ENCODE measurements at regions not wholly inside any gene's neighbourhood (a gene's known extent, or its start where the extent isn't known, plus 50 kb on each side); places are given as distances from the start of the nearest gene placed in this dataset.

DNA sequence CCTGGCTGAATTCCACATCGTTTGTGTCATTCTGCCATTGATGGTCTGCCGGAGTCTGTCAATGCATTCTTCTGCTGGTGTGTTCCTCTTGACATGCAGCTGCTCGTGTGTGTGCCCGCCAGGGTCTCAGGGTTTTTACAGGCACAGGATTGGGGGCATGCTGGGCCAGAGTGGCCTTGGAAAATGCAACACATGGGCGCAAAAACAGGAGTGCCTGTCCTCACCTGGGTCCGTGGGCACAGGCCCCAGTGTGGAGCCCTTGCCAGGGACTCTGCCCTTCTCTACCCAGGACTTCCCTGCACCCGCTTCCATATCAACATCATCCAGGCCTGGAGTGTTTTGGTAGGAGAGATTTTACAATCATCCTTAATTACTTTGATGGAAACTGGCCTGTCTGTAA, 340.7 kb downstream of the KIF20B start:
- TF ChIP-seq, protein P1, sequence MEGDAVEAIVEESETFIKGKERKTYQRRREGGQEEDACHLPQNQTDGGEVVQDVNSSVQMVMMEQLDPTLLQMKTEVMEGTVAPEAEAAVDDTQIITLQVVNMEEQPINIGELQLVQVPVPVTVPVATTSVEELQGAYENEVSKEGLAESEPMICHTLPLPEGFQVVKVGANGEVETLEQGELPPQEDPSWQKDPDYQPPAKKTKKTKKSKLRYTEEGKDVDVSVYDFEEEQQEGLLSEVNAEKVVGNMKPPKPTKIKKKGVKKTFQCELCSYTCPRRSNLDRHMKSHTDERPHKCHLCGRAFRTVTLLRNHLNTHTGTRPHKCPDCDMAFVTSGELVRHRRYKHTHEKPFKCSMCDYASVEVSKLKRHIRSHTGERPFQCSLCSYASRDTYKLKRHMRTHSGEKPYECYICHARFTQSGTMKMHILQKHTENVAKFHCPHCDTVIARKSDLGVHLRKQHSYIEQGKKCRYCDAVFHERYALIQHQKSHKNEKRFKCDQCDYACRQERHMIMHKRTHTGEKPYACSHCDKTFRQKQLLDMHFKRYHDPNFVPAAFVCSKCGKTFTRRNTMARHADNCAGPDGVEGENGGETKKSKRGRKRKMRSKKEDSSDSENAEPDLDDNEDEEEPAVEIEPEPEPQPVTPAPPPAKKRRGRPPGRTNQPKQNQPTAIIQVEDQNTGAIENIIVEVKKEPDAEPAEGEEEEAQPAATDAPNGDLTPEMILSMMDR (IDR thresholded peaks at IDR 0.05; ENCODE audit: control extremely low read depth, extremely low read depth), result no peak
- DNase-seq, result peak in 1 of 3 donors; percentile 12
- no peak overlapping the region for H3K9ac ChIP-seq (ENCODE audit: insufficient read depth in 1 of 2, low read length in 2 of 2)
- H3K36me3 ChIP-seq (ENCODE audit: control insufficient read depth in 4 of 4, insufficient read depth in 4 of 4, low read length in 4 of 4), result no peaks in the 10 kb centered on the region
- 76 to 89% methylated on average over 7 of the region's 7 CpGs for WGBS, 2 donors
- no peaks in the 10 kb centered on the region for H3K27me3 ChIP-seq (ENCODE audit: control insufficient read depth in 3 of 3, insufficient read depth in 3 of 3, low read length in 2 of 3)
- no peak for ATAC-seq (ENCODE audit: insufficient read depth, low FRiP score)
- H3K4me3 ChIP-seq, result no peak overlapping the region
- no peaks in the 10 kb centered on the region for H3K4me1 ChIP-seq (ENCODE audit: control insufficient read depth in 5 of 5, insufficient read depth in 5 of 5, low read length in 5 of 5)
- H3K9me3 ChIP-seq (ENCODE audit: control insufficient read depth in 4 of 4, insufficient read depth in 3 of 4, low read length in 3 of 4), result peaks cover 0 to 3% (median under 1%) of the 10 kb centered on the region in 4 donors
- no peak overlapping the region for H3K27ac ChIP-seq (ENCODE audit: low read depth in 1 of 2, low read length in 1 of 2)

- peaks cover 0 to 4% (median 0%) of the 10 kb centered on the region in 5 donors for H3K4me1 ChIP-seq (ENCODE audit: control insufficient read depth in 5 of 5, insufficient read depth in 5 of 5, low read length in 5 of 5)
- no peak for DNase-seq
- H3K9ac ChIP-seq (ENCODE audit: insufficient read depth in 1 of 2, low read length in 2 of 2), result no peak overlapping the region
- no peaks in the 10 kb centered on the region for H3K36me3 ChIP-seq (ENCODE audit: control insufficient read depth in 4 of 4, insufficient read depth in 4 of 4, low read length in 4 of 4)
- peaks cover 0 to 5% (median 0%) of the 10 kb centered on the region in 4 donors for H3K9me3 ChIP-seq (ENCODE audit: control insufficient read depth in 4 of 4, insufficient read depth in 3 of 4, low read length in 3 of 4)
- no peak overlapping the region for H3K4me3 ChIP-seq
- WGBS, 2 donors, result 78 to 82% methylated on average over 3 of the region's 3 CpGs
- ATAC-seq (ENCODE audit: insufficient read depth, low FRiP score), result no peak
- H3K27me3 ChIP-seq (ENCODE audit: control insufficient read depth in 3 of 3, insufficient read depth in 3 of 3, low read length in 2 of 3), result no peaks in the 10 kb centered on the region
- TF ChIP-seq, protein P1 (IDR thresholded peaks at IDR 0.05; ENCODE audit: control extremely low read depth, extremely low read depth), result no peak
- no peak overlapping the region for H3K27ac ChIP-seq (ENCODE audit: low read depth in 1 of 2, low read length in 1 of 2)
Measured at GRCh38 chr10:90047243-90047729, 345.9 kb downstream of the KIF20B start.

DNA sequence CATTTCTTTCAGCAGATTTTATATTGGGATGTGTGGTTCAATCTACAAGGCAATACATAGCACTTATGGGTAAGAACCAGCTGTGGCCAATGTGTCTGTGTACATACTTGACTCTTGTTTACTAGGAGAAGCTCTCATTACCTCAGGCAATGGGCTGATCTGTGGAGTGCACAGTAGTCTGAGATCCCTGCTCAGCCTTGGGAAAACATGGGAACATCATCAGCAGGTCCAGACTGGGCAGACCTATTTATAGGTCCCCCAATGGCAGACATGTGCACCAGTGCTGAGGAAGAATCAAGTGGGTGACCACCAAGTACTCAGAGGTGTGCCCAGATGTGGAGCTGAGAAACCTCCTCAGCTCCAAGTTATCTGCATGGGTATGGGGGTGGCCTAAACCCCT, 349.7 kb downstream of the KIF20B start:
- no peak overlapping the region for H3K9ac ChIP-seq (ENCODE audit: insufficient read depth in 1 of 2, low read length in 2 of 2)
- no peaks in the 10 kb centered on the region for H3K36me3 ChIP-seq (ENCODE audit: control insufficient read depth in 4 of 4, insufficient read depth in 4 of 4, low read length in 4 of 4)
- no peak overlapping the region for H3K4me3 ChIP-seq
- H3K27ac ChIP-seq (ENCODE audit: low read depth in 1 of 2, low read length in 1 of 2), result no peak overlapping the region
- ATAC-seq (ENCODE audit: insufficient read depth, low FRiP score), result no peak
- peaks cover 0 to 4% (median 0%) of the 10 kb centered on the region in 5 donors for H3K4me1 ChIP-seq (ENCODE audit: control insufficient read depth in 5 of 5, insufficient read depth in 5 of 5, low read length in 5 of 5)
- TF ChIP-seq, protein P1 (IDR thresholded peaks at IDR 0.05; ENCODE audit: control extremely low read depth, extremely low read depth), result no peak
- no peaks in the 10 kb centered on the region for H3K27me3 ChIP-seq (ENCODE audit: control insufficient read depth in 3 of 3, insufficient read depth in 3 of 3, low read length in 2 of 3)
- H3K9me3 ChIP-seq (ENCODE audit: control insufficient read depth in 4 of 4, insufficient read depth in 3 of 4, low read length in 3 of 4), result peaks cover 0 to 5% (median 0%) of the 10 kb centered on the region in 4 donors
- no peak for DNase-seq

DNA sequence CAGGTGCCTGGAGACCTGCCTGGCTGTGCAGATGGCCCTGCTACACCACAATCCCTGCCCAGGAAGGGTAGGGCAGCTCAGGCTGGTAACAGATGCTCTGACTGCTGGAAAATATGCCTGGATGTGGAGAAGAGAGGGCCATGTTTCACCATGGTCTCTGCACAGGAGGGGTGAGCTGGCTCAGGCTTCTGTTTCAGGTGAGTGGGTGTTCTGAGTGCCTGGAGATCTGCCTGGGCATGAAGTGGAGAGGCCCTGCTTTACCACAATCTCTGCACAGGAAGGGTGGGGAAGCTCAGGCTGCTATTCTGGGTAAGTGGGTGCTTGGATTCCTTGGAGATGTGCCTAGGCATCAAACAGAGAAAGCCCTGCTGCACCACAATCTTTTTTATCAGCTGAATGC, 350.1 kb downstream of the KIF20B start:
- no peaks in the 10 kb centered on the region for H3K36me3 ChIP-seq (ENCODE audit: control insufficient read depth in 4 of 4, insufficient read depth in 4 of 4, low read length in 4 of 4)
- peaks cover 0 to 4% (median 0%) of the 10 kb centered on the region in 5 donors for H3K4me1 ChIP-seq (ENCODE audit: control insufficient read depth in 5 of 5, insufficient read depth in 5 of 5, low read length in 5 of 5)
- ATAC-seq (ENCODE audit: insufficient read depth, low FRiP score) (no peak), DNase-seq (no peak)
- H3K9me3 ChIP-seq (ENCODE audit: control insufficient read depth in 4 of 4, insufficient read depth in 3 of 4, low read length in 3 of 4), result peaks cover 0 to 5% (median 0%) of the 10 kb centered on the region in 4 donors
- no peak overlapping the region for H3K9ac ChIP-seq (ENCODE audit: insufficient read depth in 1 of 2, low read length in 2 of 2)
- TF ChIP-seq, protein P1 (IDR thresholded peaks at IDR 0.05; ENCODE audit: control extremely low read depth, extremely low read depth), result no peak
- H3K27ac ChIP-seq (ENCODE audit: low read depth in 1 of 2, low read length in 1 of 2), result no peak overlapping the region
- H3K4me3 ChIP-seq, result no peak overlapping the region
- H3K27me3 ChIP-seq (ENCODE audit: control insufficient read depth in 3 of 3, insufficient read depth in 3 of 3, low read length in 2 of 3), result no peaks in the 10 kb centered on the region
